ENCODE measurements at regions not wholly inside any gene's neighbourhood (a gene's known extent, or its start where the extent isn't known, plus 50 kb on each side); places are given as distances from the start of the nearest gene placed in this dataset.

GRCh38 chr2:195495966-195496365, 161.1 kb upstream of the SLC39A10 start:
- no peak for DNase-seq (ENCODE audit: low spot score)

- DNase-seq (ENCODE audit: low spot score): no peak
Measured at GRCh38 chr2:195495351-195495750, 161.7 kb upstream of the SLC39A10 start.

- DNase-seq (ENCODE audit: low spot score): no peak
Measured at GRCh38 chr2:195494451-195494850, 162.6 kb upstream of the SLC39A10 start.

GRCh38 chr2:195493416-195493815, 163.6 kb upstream of the SLC39A10 start:
- no peak for DNase-seq (ENCODE audit: low spot score)

- DNase-seq (ENCODE audit: low spot score): no peak
Measured at GRCh38 chr2:195490319-195490718, 166.7 kb upstream of the SLC39A10 start.

GRCh38 chr2:195489101-195489500, 167.9 kb upstream of the SLC39A10 start:
- no peak for DNase-seq (ENCODE audit: low spot score)

- DNase-seq (ENCODE audit: low spot score): no peak
Measured at GRCh38 chr2:195488567-195488966, 168.5 kb upstream of the SLC39A10 start.

- DNase-seq (ENCODE audit: low spot score): no peak
Measured at GRCh38 chr2:195486987-195487644, 169.9 kb upstream of the SLC39A10 start.

GRCh38 chr2:195486520-195486919, 170.5 kb upstream of the SLC39A10 start:
- no peak for DNase-seq (ENCODE audit: low spot score)

GRCh38 chr2:195482010-195482409, 175.0 kb upstream of the SLC39A10 start:
- DNase-seq (ENCODE audit: low spot score): no peak

- no peak for DNase-seq (ENCODE audit: low spot score)
Measured at GRCh38 chr2:195480121-195480520, 176.9 kb upstream of the SLC39A10 start.

GRCh38 chr2:195479407-195479806, 177.6 kb upstream of the SLC39A10 start:
- DNase-seq (ENCODE audit: low spot score): no peak

- DNase-seq (ENCODE audit: low spot score): no peak
Measured at GRCh38 chr2:195477996-195478382, 179.0 kb upstream of the SLC39A10 start.

- no peak for DNase-seq (ENCODE audit: low spot score)
Measured at GRCh38 chr2:195477248-195477995, 179.6 kb upstream of the SLC39A10 start.

GRCh38 chr2:195475336-195475735, 181.7 kb upstream of the SLC39A10 start:
- no peak for DNase-seq (ENCODE audit: low spot score)

- no peak for DNase-seq (ENCODE audit: low spot score)
Measured at GRCh38 chr2:195473862-195474261, 183.2 kb upstream of the SLC39A10 start.

- no peak for DNase-seq (ENCODE audit: low spot score)
Measured at GRCh38 chr2:195472501-195473234, 184.4 kb upstream of the SLC39A10 start.

GRCh38 chr2:195471807-195472206, 185.2 kb upstream of the SLC39A10 start:
- no peak for DNase-seq (ENCODE audit: low spot score)

GRCh38 chr2:195471163-195471562, 185.9 kb upstream of the SLC39A10 start:
- DNase-seq (ENCODE audit: low spot score): no peak

GRCh38 chr2:195470622-195471021, 186.4 kb upstream of the SLC39A10 start:
- DNase-seq (ENCODE audit: low spot score): no peak

- no peak for DNase-seq (ENCODE audit: low spot score)
Measured at GRCh38 chr2:195468771-195469170, 188.3 kb upstream of the SLC39A10 start.

- DNase-seq (ENCODE audit: low spot score): no peak
Measured at GRCh38 chr2:195466427-195466826, 190.6 kb upstream of the SLC39A10 start.

- DNase-seq (ENCODE audit: low spot score): no peak
Measured at GRCh38 chr2:195461010-195461409, 196.0 kb upstream of the SLC39A10 start.

All from germinal center (tissue), 1 donor.